MM.1S (cell line): ENCODE measurements at regions not wholly inside any gene's neighbourhood (a gene's known extent, or its start where the extent isn't known, plus 50 kb on each side); places are given as distances from the start of the nearest gene placed in this dataset.
A peak's percentile ranks its signal among the peaks of the same experiment; 100 is the strongest.

ENCODE experiments used
- DNase-seq: peaks from one replicate; pipeline ENCODE4 v3.0.0-alpha.2; 2015
- H2AFZ ChIP-seq: fragments of 300-600 bp; sonication (generic); 2 replicates; pipeline ENCODE4 v1.6.0; 2016; ENCODE audit warnings: antibody characterized with exemption, low read length
- H3F3A ChIP-seq: fragments of 300-600 bp; sonication (generic); 2 replicates; pipeline ENCODE4 v1.6.1; 2016; ENCODE audit warnings: mild to moderate bottlenecking, antibody characterized with exemption, low read length, moderate library complexity, mixed read lengths; ENCODE audit not compliant: insufficient read depth
- H3K27ac ChIP-seq: fragments of 300-600 bp; sonication (generic); 2 replicates; pipeline ENCODE4 v1.5.1; 2016; ENCODE audit warnings: mild to moderate bottlenecking, low read length
- H3K27me3 ChIP-seq: fragments of 300-600 bp; sonication (generic); replicated peaks from 2 replicates; pipeline ENCODE4 v1.6.0; 2016; ENCODE audit warnings: low read length; ENCODE audit not compliant: insufficient read depth
- H3K36me3 ChIP-seq: fragments of 300-600 bp; sonication (generic); replicated peaks from 2 replicates; pipeline ENCODE4 v1.6.1; 2016; ENCODE audit warnings: mild to moderate bottlenecking, low read length, mixed read lengths; ENCODE audit not compliant: insufficient read depth
- H3K4me1 ChIP-seq: fragments of 300-600 bp; sonication (generic); 2 replicates; pipeline ENCODE4 v1.6.1; 2016; ENCODE audit warnings: low read length, mixed read lengths
- H3K4me2 ChIP-seq: fragments of 300-600 bp; sonication (generic); 2 replicates; pipeline ENCODE4 v1.6.0; 2016; ENCODE audit warnings: low read depth, low read length
- H3K4me3 ChIP-seq: fragments of 300-600 bp; sonication (generic); 2 replicates; pipeline ENCODE4 v1.5.1; 2016; ENCODE audit warnings: low read length, mixed read lengths
- H3K79me2 ChIP-seq: fragments of 300-600 bp; sonication (generic); 2 replicates; pipeline ENCODE4 v1.6.1; 2016; ENCODE audit warnings: mixed run types, low read length, mixed read lengths
- H3K9ac ChIP-seq: fragments of 300-600 bp; sonication (generic); 2 replicates; pipeline ENCODE4 v1.6.1; 2016; ENCODE audit warnings: low read length, mixed read lengths
- H3K9me2 ChIP-seq: fragments of 300-600 bp; sonication (generic); replicated peaks from 2 replicates; pipeline ENCODE4 v1.6.1; 2016; ENCODE audit warnings: mild to moderate bottlenecking, low read length, mixed read lengths; ENCODE audit not compliant: insufficient read depth
- H3K9me3 ChIP-seq: fragments of 300-600 bp; sonication (generic); replicated peaks from 2 replicates; pipeline ENCODE4 v1.6.1; 2016; ENCODE audit warnings: mild to moderate bottlenecking, low read length, mixed read lengths; ENCODE audit not compliant: insufficient read depth
- H4K20me1 ChIP-seq: fragments of 300-600 bp; sonication (generic); 2 replicates; pipeline ENCODE4 v1.6.1; 2016; ENCODE audit warnings: mild to moderate bottlenecking, low read length, moderate library complexity, mixed read lengths; ENCODE audit not compliant: insufficient read depth
- EZH2 ChIP-seq: fragments of 300-600 bp; sonication (generic); optimal IDR thresholded peaks from 2 replicates; pipeline ENCODE3; 2017; ENCODE audit warnings: low read depth, mild to moderate bottlenecking, antibody characterized with exemption, low read length, mixed read lengths
- EZH2phosphoT487 ChIP-seq: fragments of 300-600 bp; sonication (generic); IDR thresholded peaks from 2 replicates; pipeline ENCODE4 v1.6.1; 2018; ENCODE audit warnings: antibody characterized with exemption, low read length
- TF ChIP-seq, protein P1 (sequence below): fragments of 300-600 bp; sonication (generic); IDR thresholded peaks from 2 replicates; pipeline ENCODE4 v1.5.1; 2016; ENCODE audit warnings: antibody characterized with exemption, low read length, mixed read lengths

DNA sequence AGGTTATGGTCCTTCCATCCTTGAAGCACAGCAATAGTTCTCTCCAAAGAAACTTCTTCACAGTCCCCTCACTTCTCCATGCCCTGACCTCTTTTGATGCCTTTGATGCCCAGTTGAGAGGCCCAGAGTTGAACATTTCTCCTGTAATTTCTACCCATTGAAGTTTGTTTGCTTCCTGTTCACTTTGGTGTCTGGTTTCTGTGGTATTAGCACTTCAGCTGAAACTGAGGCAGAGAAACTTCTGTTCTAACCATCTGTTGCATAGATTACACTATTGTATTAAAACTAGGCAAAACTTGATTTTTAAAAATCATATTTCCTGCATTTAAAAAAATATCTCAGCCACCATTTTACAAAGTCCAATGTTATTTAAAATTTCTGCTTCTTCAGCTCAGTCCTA is 89.8 kb upstream of the ADGRG2 start:
- Histone ChIP-seq H3K9ac (no peak overlapping the region), H3K79me2 (no peaks in the 10 kb centered on the region), H2AFZ (no peak overlapping the region), H4K20me1 (no peaks in the 10 kb centered on the region), H3F3A (no peaks in the 10 kb centered on the region), H3K9me2 (no peaks in the 10 kb centered on the region), H3K36me3 (no peaks in the 10 kb centered on the region), H3K4me1 (no peaks in the 10 kb centered on the region), H3K4me2 (no peak overlapping the region), H3K27me3 (no peaks in the 10 kb centered on the region), H3K9me3 (no peaks in the 10 kb centered on the region), H3K4me3 (no peak overlapping the region), H3K27ac (no peak overlapping the region)
- TF ChIP-seq, protein P1, sequence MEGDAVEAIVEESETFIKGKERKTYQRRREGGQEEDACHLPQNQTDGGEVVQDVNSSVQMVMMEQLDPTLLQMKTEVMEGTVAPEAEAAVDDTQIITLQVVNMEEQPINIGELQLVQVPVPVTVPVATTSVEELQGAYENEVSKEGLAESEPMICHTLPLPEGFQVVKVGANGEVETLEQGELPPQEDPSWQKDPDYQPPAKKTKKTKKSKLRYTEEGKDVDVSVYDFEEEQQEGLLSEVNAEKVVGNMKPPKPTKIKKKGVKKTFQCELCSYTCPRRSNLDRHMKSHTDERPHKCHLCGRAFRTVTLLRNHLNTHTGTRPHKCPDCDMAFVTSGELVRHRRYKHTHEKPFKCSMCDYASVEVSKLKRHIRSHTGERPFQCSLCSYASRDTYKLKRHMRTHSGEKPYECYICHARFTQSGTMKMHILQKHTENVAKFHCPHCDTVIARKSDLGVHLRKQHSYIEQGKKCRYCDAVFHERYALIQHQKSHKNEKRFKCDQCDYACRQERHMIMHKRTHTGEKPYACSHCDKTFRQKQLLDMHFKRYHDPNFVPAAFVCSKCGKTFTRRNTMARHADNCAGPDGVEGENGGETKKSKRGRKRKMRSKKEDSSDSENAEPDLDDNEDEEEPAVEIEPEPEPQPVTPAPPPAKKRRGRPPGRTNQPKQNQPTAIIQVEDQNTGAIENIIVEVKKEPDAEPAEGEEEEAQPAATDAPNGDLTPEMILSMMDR, result no peak
- TF ChIP-seq EZH2 (no peak), EZH2phosphoT487 (no peak)
- peak; percentile 14 for DNase-seq

DNA sequence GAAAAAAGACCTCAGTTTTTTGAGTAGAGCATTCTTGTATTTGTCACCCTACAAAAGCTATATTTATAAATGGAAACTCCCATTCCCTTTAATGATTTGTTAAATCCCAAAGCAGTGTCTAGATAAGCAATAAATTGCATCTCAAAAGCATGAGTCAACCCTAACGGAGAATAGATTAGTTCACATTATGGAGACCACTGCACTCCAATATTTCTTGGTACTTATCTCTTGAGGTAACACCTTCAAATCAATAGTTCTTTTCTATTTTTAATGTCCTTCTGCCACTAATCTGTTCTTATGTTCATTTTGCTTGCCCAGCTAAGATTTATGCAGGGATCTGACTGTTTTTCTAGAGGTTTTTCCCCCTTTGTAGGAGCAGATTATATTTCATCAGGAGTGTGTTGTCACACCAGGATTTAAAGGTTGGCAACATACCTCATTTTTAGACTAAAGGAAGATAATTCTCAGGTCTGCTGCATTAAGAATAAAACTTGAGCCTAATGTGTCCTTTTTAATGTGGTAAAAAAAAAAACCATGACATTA is 91.4 kb upstream of the ADGRG2 start:
- Histone ChIP-seq H4K20me1 (no peaks in the 10 kb centered on the region), H3K9me3 (no peaks in the 10 kb centered on the region), H3K79me2 (no peaks in the 10 kb centered on the region), H3K27me3 (no peaks in the 10 kb centered on the region), H3K9ac (no peak overlapping the region), H3F3A (no peaks in the 10 kb centered on the region), H3K4me1 (no peaks in the 10 kb centered on the region), H3K27ac (no peak overlapping the region), H3K4me2 (no peak overlapping the region), H3K4me3 (no peak overlapping the region), H2AFZ (no peak overlapping the region), H3K9me2 (no peaks in the 10 kb centered on the region), H3K36me3 (no peaks in the 10 kb centered on the region)
- TF ChIP-seq EZH2phosphoT487 (no peak), EZH2 (no peak)
- TF ChIP-seq, protein P1, result no peak
- DNase-seq, result no peak

DNA sequence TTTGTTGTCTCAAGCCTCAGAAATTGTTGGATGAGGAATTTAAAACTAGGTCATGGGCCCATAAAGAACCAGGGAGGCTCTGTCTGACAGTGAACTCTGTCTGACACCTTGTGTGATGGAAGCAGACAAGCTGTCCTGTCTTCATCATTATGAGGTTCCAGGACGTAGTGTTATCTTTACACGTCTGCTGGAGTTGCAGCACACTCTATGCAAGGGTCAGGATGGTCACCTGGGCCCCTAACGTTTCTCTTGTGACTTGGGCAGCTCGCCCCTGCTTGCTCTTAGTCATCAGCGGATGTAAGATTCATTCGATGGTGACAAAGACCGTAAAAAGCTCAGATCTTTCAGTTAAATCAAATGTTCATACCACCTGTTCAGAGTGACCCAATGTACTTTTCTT is 92.0 kb upstream of the ADGRG2 start:
- Histone ChIP-seq H3K9me2 (no peaks in the 10 kb centered on the region), H3F3A (no peaks in the 10 kb centered on the region), H3K4me1 (no peaks in the 10 kb centered on the region), H3K9ac (no peak overlapping the region), H2AFZ (no peak overlapping the region), H4K20me1 (no peaks in the 10 kb centered on the region), H3K9me3 (no peaks in the 10 kb centered on the region), H3K27ac (no peak overlapping the region), H3K27me3 (no peaks in the 10 kb centered on the region), H3K4me3 (no peak overlapping the region), H3K36me3 (no peaks in the 10 kb centered on the region), H3K4me2 (no peak overlapping the region), H3K79me2 (no peaks in the 10 kb centered on the region)
- TF ChIP-seq EZH2phosphoT487 (no peak), EZH2 (no peak)
- TF ChIP-seq, protein P1, result no peak
- no peak for DNase-seq
